Heart left ventricle (tissue), 13 donors: ENCODE measurements at regions not wholly inside any gene's neighbourhood (a gene's known extent, or its start where the extent isn't known, plus 50 kb on each side); places are given as distances from the start of the nearest gene placed in this dataset.

ENCODE experiments used
- CTCF ChIP-seq, 12 donors: fragments of 200-600 bp; sonication (generic) in 4 of 12; IDR thresholded peaks; one replicate each; pipeline versions ENCODE4 v1.5.0 to v1.8.0; 2018 to 2022; ENCODE audit warnings: antibody characterized with exemption in 12 of 12, mild to moderate bottlenecking in 5 of 12
- POLR2A ChIP-seq, 2 donors: fragments of 450-650 bp; IDR thresholded peaks; one replicate each; pipeline ENCODE4 v1.6.1; 2017; ENCODE audit warnings: antibody characterized with exemption in 2 of 2, mild to moderate bottlenecking in 2 of 2, moderate library complexity in 2 of 2
- donor health status: ischemic (EF 13 %, LVEDD 7.1; RV severe dilation, severe dysfunction).
- donor health status: DM: no; HTN: yes; CAD: no.
- donor health status: DM: no; HTN: no; CAD: no.
- donor health status: ischemic (EF 25% LVEDD 6.9; RV normal size, moderate dysfunction).
- donor health status: ischemic (EF 25% LVEDD 5.7; RV mildly dilated, moderate dysfunction).
- donor health status: ischemic (EF 35%, LVEDD 5.7; RV mildly dilated, moderate dysfunction).
- donor health status: nonischemic (EF 11% LVEDD 7.7; RV severe dilation, severe dysfunction).
- donor health status: DM: yes; HTN: yes; CAD: no.
- donor health status: PGD.
- donor health status: ischemic (EF 29% LVEDD 5.4; RV normal size, mild dysfunction).
- donor health status: nonischemic (EF 23%, LVEDD 6.1; RV moderate dilation, normal function).

GRCh38 chr1:14338509-14338908 lies 260.0 kb upstream of the KAZN start:
- TF ChIP-seq CTCF (IDR thresholded peaks at IDR 0.05) (no peak), POLR2A (IDR thresholded peaks at IDR 0.05) (no peak)
